ENCODE measurements at regions not wholly inside any gene's neighbourhood (a gene's known extent, or its start where the extent isn't known, plus 50 kb on each side); places are given as distances from the start of the nearest gene placed in this dataset.

DNA sequence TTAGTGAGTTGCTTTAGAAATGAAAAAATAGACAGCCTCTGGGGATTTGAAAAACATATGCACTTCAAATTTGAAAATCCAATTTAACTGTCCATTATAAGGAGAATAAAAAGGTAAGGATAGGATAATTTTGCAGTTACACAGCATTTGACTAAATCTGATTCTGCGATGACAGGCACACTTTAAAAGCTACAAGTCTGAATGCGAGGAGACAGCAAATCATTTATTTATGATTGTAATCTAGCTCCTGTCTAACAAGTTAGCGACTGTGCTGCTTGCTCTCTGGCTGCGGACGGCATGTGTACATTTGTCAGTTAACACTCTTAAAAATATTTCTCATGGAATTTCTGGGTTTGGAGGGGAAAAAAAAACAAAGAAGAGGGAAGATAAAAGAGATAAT lies 514.8 kb downstream of the MN1 start:
- no peak for ATAC-seq
- TF ChIP-seq, protein P1, sequence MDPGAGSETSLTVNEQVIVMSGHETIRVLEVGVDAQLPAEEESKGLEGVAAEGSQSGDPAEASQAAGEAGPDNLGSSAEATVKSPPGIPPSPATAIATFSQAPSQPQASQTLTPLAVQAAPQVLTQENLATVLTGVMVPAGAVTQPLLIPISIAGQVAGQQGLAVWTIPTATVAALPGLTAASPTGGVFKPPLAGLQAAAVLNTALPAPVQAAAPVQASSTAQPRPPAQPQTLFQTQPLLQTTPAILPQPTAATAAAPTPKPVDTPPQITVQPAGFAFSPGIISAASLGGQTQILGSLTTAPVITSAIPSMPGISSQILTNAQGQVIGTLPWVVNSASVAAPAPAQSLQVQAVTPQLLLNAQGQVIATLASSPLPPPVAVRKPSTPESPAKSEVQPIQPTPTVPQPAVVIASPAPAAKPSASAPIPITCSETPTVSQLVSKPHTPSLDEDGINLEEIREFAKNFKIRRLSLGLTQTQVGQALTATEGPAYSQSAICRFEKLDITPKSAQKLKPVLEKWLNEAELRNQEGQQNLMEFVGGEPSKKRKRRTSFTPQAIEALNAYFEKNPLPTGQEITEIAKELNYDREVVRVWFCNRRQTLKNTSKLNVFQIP (CRISPR knock-in tag; IDR thresholded peaks at IDR 0.05; ENCODE audit: borderline replicate concordance, low read depth): no peak
- TF ChIP-seq OSR1 (CRISPR knock-in tag; IDR thresholded peaks at IDR 0.05): no peak
- no peak for TF ChIP-seq ZNF565 (CRISPR knock-in tag; conservative IDR thresholded peaks at IDR 0.05; ENCODE audit: low read depth)
- TF ChIP-seq, protein P2, sequence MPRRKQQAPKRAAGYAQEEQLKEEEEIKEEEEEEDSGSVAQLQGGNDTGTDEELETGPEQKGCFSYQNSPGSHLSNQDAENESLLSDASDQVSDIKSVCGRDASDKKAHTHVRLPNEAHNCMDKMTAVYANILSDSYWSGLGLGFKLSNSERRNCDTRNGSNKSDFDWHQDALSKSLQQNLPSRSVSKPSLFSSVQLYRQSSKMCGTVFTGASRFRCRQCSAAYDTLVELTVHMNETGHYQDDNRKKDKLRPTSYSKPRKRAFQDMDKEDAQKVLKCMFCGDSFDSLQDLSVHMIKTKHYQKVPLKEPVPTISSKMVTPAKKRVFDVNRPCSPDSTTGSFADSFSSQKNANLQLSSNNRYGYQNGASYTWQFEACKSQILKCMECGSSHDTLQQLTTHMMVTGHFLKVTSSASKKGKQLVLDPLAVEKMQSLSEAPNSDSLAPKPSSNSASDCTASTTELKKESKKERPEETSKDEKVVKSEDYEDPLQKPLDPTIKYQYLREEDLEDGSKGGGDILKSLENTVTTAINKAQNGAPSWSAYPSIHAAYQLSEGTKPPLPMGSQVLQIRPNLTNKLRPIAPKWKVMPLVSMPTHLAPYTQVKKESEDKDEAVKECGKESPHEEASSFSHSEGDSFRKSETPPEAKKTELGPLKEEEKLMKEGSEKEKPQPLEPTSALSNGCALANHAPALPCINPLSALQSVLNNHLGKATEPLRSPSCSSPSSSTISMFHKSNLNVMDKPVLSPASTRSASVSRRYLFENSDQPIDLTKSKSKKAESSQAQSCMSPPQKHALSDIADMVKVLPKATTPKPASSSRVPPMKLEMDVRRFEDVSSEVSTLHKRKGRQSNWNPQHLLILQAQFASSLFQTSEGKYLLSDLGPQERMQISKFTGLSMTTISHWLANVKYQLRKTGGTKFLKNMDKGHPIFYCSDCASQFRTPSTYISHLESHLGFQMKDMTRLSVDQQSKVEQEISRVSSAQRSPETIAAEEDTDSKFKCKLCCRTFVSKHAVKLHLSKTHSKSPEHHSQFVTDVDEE (CRISPR knock-in tag; IDR thresholded peaks at IDR 0.05): no peak
- TF ChIP-seq BACH2 (CRISPR knock-in tag; IDR thresholded peaks at IDR 0.05; ENCODE audit: borderline replicate concordance): no peak
- TF ChIP-seq PPARA (CRISPR knock-in tag; IDR thresholded peaks at IDR 0.05; ENCODE audit: borderline replicate concordance): no peak
- no peak for TF ChIP-seq GLIS3 (CRISPR knock-in tag; IDR thresholded peaks at IDR 0.05)
- no peak for TF ChIP-seq ZNF8 (CRISPR knock-in tag; IDR thresholded peaks at IDR 0.05)

DNA sequence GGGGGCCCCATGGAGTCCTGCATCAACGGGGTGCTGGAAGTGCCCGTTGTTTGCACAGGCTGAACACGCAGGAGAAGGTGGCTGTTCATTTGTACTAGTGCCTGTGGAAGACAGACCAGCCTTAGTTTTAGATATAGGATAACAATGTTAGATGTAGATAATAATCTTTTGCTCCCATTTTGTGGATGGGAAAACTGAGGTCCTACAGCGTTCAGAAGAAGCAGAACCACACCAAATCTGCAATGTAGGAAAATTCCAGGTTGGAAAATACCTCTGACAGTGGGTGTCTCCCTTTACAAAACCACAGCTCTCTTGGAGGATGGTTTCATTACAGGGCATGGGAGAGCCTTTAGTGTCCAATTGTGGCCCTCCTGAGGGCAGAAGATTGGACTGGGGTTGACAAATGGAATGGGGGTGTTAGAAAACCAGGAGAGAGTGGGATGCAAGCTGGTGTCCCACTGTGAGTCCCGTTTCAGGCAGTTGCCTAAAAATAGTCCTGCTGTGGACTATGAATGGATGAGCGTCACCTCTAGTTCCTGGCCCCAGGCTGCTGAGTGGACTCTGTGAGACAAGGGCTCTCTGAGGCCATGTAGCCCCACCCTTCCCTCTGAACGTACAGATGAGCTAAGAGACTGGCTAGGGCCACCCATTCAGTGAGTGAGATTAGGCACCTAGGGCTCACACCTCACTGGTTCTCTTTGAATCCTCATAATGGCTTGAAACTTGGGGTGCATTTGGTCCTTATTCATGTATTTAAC lies 508.8 kb downstream of the MN1 start:
- no peak for TF ChIP-seq TCF4 (CRISPR knock-in tag; IDR thresholded peaks at IDR 0.05; ENCODE audit: borderline replicate concordance)
- no peak for TF ChIP-seq RARB (CRISPR knock-in tag; IDR thresholded peaks at IDR 0.05)
- TF ChIP-seq ZNF70 (CRISPR knock-in tag; IDR thresholded peaks at IDR 0.05): no peak
- no peak for TF ChIP-seq ARNTL (CRISPR knock-in tag; IDR thresholded peaks at IDR 0.05; ENCODE audit: borderline replicate concordance, low read depth)
- TF ChIP-seq, protein P1 (CRISPR knock-in tag; IDR thresholded peaks at IDR 0.05; ENCODE audit: borderline replicate concordance, low read depth): no peak
- no peak for TF ChIP-seq GLIS3 (CRISPR knock-in tag; IDR thresholded peaks at IDR 0.05)
- no peak for TF ChIP-seq ZNF565 (CRISPR knock-in tag; conservative IDR thresholded peaks at IDR 0.05; ENCODE audit: low read depth)
- TF ChIP-seq OSR1 (CRISPR knock-in tag; IDR thresholded peaks at IDR 0.05): no peak
- TF ChIP-seq ISL1 (CRISPR knock-in tag; IDR thresholded peaks at IDR 0.05): no peak
- no peak for TF ChIP-seq TOX (CRISPR knock-in tag; IDR thresholded peaks at IDR 0.05; ENCODE audit: borderline replicate concordance)
- TF ChIP-seq, protein P3, sequence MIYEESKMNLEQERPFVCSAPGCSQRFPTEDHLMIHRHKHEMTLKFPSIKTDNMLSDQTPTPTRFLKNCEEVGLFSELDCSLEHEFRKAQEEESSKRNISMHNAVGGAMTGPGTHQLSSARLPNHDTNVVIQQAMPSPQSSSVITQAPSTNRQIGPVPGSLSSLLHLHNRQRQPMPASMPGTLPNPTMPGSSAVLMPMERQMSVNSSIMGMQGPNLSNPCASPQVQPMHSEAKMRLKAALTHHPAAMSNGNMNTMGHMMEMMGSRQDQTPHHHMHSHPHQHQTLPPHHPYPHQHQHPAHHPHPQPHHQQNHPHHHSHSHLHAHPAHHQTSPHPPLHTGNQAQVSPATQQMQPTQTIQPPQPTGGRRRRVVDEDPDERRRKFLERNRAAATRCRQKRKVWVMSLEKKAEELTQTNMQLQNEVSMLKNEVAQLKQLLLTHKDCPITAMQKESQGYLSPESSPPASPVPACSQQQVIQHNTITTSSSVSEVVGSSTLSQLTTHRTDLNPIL (CRISPR knock-in tag; IDR thresholded peaks at IDR 0.05; ENCODE audit: low read depth): no peak
- no peak for TF ChIP-seq PPARA (CRISPR knock-in tag; IDR thresholded peaks at IDR 0.05; ENCODE audit: borderline replicate concordance)
- no peak for TF ChIP-seq BACH2 (CRISPR knock-in tag; IDR thresholded peaks at IDR 0.05; ENCODE audit: borderline replicate concordance)
- no peak for TF ChIP-seq ZFP3 (CRISPR knock-in tag; IDR thresholded peaks at IDR 0.05)
- TF ChIP-seq ZC3H10 (CRISPR knock-in tag; IDR thresholded peaks at IDR 0.05): no peak
- TF ChIP-seq CSDC2 (CRISPR knock-in tag; IDR thresholded peaks at IDR 0.05): no peak
- no peak for TF ChIP-seq ZFP30 (CRISPR knock-in tag; IDR thresholded peaks at IDR 0.05)
- ATAC-seq: no peak

DNA sequence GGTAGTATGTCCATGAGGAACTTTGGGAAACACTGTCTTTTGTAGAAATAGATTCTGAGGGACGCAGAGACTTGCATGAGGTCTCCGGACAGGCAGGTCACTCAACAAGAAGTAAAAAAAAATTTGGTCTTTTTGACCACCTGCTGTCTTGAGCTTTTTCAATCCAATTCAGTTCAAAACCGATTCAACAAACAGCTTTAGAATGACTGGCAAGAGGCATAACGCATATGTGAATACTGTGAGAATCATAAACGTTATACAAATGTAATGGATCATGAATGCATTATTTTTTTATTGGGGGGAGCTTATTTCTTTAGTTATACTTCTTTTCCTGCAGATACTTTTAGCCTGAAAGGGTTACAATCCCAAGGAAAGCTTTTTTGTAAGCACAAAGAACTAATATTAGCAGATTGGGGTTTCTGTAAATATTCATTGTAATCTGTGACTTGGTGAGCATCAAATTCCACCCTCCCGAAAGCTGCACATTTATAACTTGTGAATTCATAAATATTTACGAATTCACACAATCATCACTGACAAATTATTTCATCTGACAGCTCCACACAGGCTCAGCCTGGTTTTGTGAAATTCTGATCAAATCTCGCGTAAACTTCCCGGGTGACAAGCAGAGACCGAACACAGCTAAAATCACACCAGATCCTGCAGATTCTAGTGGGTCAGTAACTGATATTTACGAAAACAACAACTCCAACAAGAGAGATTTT lies 507.7 kb downstream of the MN1 start:
- ATAC-seq: no peak
- TF ChIP-seq PPARA (CRISPR knock-in tag; IDR thresholded peaks at IDR 0.05; ENCODE audit: borderline replicate concordance) (no peak), ZFP3 (CRISPR knock-in tag; IDR thresholded peaks at IDR 0.05) (no peak), ESRRG (CRISPR knock-in tag; IDR thresholded peaks at IDR 0.05) (no peak), ZNF70 (CRISPR knock-in tag; IDR thresholded peaks at IDR 0.05) (no peak), CSDC2 (CRISPR knock-in tag; IDR thresholded peaks at IDR 0.05) (no peak), ISL1 (CRISPR knock-in tag; IDR thresholded peaks at IDR 0.05) (no peak), OSR1 (CRISPR knock-in tag; IDR thresholded peaks at IDR 0.05) (no peak), SNAI2 (CRISPR knock-in tag; IDR thresholded peaks at IDR 0.05) (no peak)
- TF ChIP-seq, protein P1 (CRISPR knock-in tag; IDR thresholded peaks at IDR 0.05; ENCODE audit: borderline replicate concordance, low read depth): no peak
- TF ChIP-seq, protein P4, sequence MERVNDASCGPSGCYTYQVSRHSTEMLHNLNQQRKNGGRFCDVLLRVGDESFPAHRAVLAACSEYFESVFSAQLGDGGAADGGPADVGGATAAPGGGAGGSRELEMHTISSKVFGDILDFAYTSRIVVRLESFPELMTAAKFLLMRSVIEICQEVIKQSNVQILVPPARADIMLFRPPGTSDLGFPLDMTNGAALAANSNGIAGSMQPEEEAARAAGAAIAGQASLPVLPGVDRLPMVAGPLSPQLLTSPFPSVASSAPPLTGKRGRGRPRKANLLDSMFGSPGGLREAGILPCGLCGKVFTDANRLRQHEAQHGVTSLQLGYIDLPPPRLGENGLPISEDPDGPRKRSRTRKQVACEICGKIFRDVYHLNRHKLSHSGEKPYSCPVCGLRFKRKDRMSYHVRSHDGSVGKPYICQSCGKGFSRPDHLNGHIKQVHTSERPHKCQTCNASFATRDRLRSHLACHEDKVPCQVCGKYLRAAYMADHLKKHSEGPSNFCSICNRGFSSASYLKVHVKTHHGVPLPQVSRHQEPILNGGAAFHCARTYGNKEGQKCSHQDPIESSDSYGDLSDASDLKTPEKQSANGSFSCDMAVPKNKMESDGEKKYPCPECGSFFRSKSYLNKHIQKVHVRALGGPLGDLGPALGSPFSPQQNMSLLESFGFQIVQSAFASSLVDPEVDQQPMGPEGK (CRISPR knock-in tag; IDR thresholded peaks at IDR 0.05; ENCODE audit: borderline replicate concordance): no peak
